NOMO-1 treated with DMSO at 0.1 percent for 48 hours (cell line): ENCODE measurements at regions not wholly inside any gene's neighbourhood (a gene's known extent, or its start where the extent isn't known, plus 50 kb on each side); places are given as distances from the start of the nearest gene placed in this dataset.

ENCODE experiments used
- DNase-seq: peaks from one replicate; lab custom pipeline; 2025; ENCODE audit not compliant: unreplicated experiment; lab: John Stamatoyannopoulos, UW

- no peak for DNase-seq
Observed at GRCh38 chr2:145137901-145138300, 618.0 kb upstream of the ZEB2 start.

- no peak for DNase-seq
Observed at GRCh38 chr2:145137211-145137610, 617.3 kb upstream of the ZEB2 start.

- no peak for DNase-seq
Observed at GRCh38 chr2:145136702-145137101, 616.8 kb upstream of the ZEB2 start.

- no peak for DNase-seq
Observed at GRCh38 chr2:145126146-145126545, 606.2 kb upstream of the ZEB2 start.

- DNase-seq, result no peak
Observed at GRCh38 chr2:145124085-145124484, 604.2 kb upstream of the ZEB2 start.

GRCh38 chr2:145123606-145124005, 603.7 kb upstream of the ZEB2 start:
- no peak for DNase-seq

GRCh38 chr2:145119225-145119624, 599.3 kb upstream of the ZEB2 start:
- DNase-seq, result no peak

GRCh38 chr2:145116834-145117725, 597.2 kb upstream of the ZEB2 start:
- DNase-seq, result no peak

- no peak for DNase-seq
Observed at GRCh38 chr2:145116056-145116455, 596.1 kb upstream of the ZEB2 start.

- DNase-seq, result no peak
Observed at GRCh38 chr2:145114726-145115125, 594.8 kb upstream of the ZEB2 start.

- no peak for DNase-seq
Observed at GRCh38 chr2:145112467-145112866, 592.5 kb upstream of the ZEB2 start.

- no peak for DNase-seq
Observed at GRCh38 chr2:145110668-145111356, 590.9 kb upstream of the ZEB2 start.

- DNase-seq, result no peak
Observed at GRCh38 chr2:145108959-145109710, 589.2 kb upstream of the ZEB2 start.

GRCh38 chr2:145108361-145108778, 588.5 kb upstream of the ZEB2 start:
- no peak for DNase-seq

GRCh38 chr2:145106293-145106692, 586.4 kb upstream of the ZEB2 start:
- no peak for DNase-seq

- no peak for DNase-seq
Observed at GRCh38 chr2:145102706-145103105, 582.8 kb upstream of the ZEB2 start.

- DNase-seq, result no peak
Observed at GRCh38 chr2:145100301-145100700, 580.4 kb upstream of the ZEB2 start.

- no peak for DNase-seq
Observed at GRCh38 chr2:145096582-145096981, 576.7 kb upstream of the ZEB2 start.

- peak; percentile 44 for DNase-seq
Observed at GRCh38 chr2:145095641-145096435, 575.9 kb upstream of the ZEB2 start.

- DNase-seq, result no peak
Observed at GRCh38 chr2:145094370-145094769, 574.5 kb upstream of the ZEB2 start.

GRCh38 chr2:145091967-145092366, 572.0 kb upstream of the ZEB2 start:
- DNase-seq, result no peak
